ENCODE measurements at regions not wholly inside any gene's neighbourhood (a gene's known extent, or its start where the extent isn't known, plus 50 kb on each side); places are given as distances from the start of the nearest gene placed in this dataset.

GRCh38 chr2:2696733-2697455 lies 365.8 kb upstream of the MYT1L start:
- TF ChIP-seq, protein P1, sequence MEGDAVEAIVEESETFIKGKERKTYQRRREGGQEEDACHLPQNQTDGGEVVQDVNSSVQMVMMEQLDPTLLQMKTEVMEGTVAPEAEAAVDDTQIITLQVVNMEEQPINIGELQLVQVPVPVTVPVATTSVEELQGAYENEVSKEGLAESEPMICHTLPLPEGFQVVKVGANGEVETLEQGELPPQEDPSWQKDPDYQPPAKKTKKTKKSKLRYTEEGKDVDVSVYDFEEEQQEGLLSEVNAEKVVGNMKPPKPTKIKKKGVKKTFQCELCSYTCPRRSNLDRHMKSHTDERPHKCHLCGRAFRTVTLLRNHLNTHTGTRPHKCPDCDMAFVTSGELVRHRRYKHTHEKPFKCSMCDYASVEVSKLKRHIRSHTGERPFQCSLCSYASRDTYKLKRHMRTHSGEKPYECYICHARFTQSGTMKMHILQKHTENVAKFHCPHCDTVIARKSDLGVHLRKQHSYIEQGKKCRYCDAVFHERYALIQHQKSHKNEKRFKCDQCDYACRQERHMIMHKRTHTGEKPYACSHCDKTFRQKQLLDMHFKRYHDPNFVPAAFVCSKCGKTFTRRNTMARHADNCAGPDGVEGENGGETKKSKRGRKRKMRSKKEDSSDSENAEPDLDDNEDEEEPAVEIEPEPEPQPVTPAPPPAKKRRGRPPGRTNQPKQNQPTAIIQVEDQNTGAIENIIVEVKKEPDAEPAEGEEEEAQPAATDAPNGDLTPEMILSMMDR (IDR thresholded peaks at IDR 0.05), result no peak
- no peak for DNase-seq (ENCODE audit: low spot score)
- ATAC-seq (ENCODE audit: low FRiP score), result no peak

GRCh38 chr2:2696325-2696724 lies 365.2 kb upstream of the MYT1L start:
- ATAC-seq (ENCODE audit: low FRiP score) (no peak), DNase-seq (ENCODE audit: low spot score) (no peak)
- TF ChIP-seq, protein P1 (IDR thresholded peaks at IDR 0.05), result no peak

GRCh38 chr2:2694746-2695145 lies 363.7 kb upstream of the MYT1L start:
- TF ChIP-seq, protein P1 (IDR thresholded peaks at IDR 0.05), result no peak
- ATAC-seq (ENCODE audit: low FRiP score), result no peak

GRCh38 chr2:2692599-2693389 lies 361.7 kb upstream of the MYT1L start:
- ATAC-seq (ENCODE audit: low FRiP score), result no peak
- TF ChIP-seq, protein P1 (IDR thresholded peaks at IDR 0.05), result no peak
- no peak for DNase-seq (ENCODE audit: low spot score)

More at GRCh38 chr2:2694746-2695145, 363.7 kb upstream of the MYT1L start:
- DNase-seq (ENCODE audit: low spot score), result no peak

DNA sequence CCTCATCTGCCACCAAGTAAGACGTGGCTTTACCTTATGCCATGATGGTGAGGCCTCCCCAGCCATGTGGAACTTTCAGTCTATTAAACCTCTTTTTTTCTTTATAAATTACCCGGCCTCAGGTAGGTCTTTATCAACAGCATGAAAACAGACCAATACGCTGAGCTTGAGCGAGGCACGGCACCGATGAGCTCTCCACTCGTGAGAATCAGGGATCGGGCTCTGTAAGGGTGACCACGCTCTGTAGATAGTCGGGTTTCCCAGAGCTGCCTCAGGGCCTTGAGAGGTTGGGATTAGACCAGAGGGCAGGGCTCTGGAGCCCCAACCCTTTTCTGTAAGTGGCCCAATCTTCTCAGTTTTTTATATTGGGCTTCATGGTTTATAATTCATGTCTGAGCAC lies 360.3 kb upstream of the MYT1L start:
- ATAC-seq (ENCODE audit: low FRiP score) (no peak), DNase-seq (ENCODE audit: low spot score) (no peak)
- TF ChIP-seq, protein P1 (IDR thresholded peaks at IDR 0.05), result no peak

GRCh38 chr2:2690985-2691384 lies 359.9 kb upstream of the MYT1L start:
- TF ChIP-seq, protein P1 (IDR thresholded peaks at IDR 0.05), result no peak
- ATAC-seq (ENCODE audit: low FRiP score) (no peak), DNase-seq (ENCODE audit: low spot score) (no peak)
